ENCODE measurements at regions not wholly inside any gene's neighbourhood (a gene's known extent, or its start where the extent isn't known, plus 50 kb on each side); places are given as distances from the start of the nearest gene placed in this dataset.

- no peak for TF ChIP-seq CTCF (conservative IDR thresholded peaks at IDR 0.05 in 1 of 2, IDR thresholded peaks at IDR 0.05 in 1 of 2; ENCODE audit: low read depth in 1 of 2, low read length in 2 of 2)
- TF ChIP-seq EZH2 (IDR thresholded peaks at IDR 0.05; ENCODE audit: low read length, missing control alignments), result no peak
Observed at GRCh38 chr9:86525182-86525581, 171.0 kb upstream of the TUT7 start.

Data from fibroblast of lung (primary cell).